H1 (cell line): ENCODE measurements at regions not wholly inside any gene's neighbourhood (a gene's known extent, or its start where the extent isn't known, plus 50 kb on each side); places are given as distances from the start of the nearest gene placed in this dataset.

Experiments used
- CTCF ChIA-PET: fragments of 300-600 bp; sonication (Branson Sonifier 250); formaldehyde crosslinking; loops from one replicate; lab custom pipeline; 2021; ENCODE audit not compliant: partially characterized antibody; lab: Charles Lee
- POLR2A ChIA-PET: fragments of 300-600 bp; sonication (Branson Sonifier 250); formaldehyde crosslinking; loops from one replicate; lab custom pipeline; 2021; ENCODE audit warnings: inconsistent platforms; ENCODE audit not compliant: partially characterized antibody; lab: Charles Lee
- DNase-seq, 2 experiments: peaks; one replicate each; pipeline versions ENCODE4 v3.0.0 to v3.0.0-alpha.2; 2010 to 2022; ENCODE audit warnings: low spot score in 2 of 2, low read depth in 1 of 2, mixed read lengths in 1 of 2
- FAIRE-seq: peaks from 2 replicates; lab custom pipeline; 2011; peaks lifted over from hg19 to GRCh38; lab: Jason Lieb, UNC
- H2AFZ ChIP-seq: 2 replicates; pipeline ENCODE4 v1.8.1; 2012; ENCODE audit warnings: low read length, inconsistent platforms
- H2AK5ac ChIP-seq: 2 replicates; pipeline ENCODE4 v1.6.1; 2013; ENCODE audit warnings: low read depth, low read length
- H2BK120ac ChIP-seq: replicated peaks from 2 replicates; pipeline ENCODE3; 2013; ENCODE audit warnings: low read depth, low read length, inconsistent platforms
- H2BK12ac ChIP-seq: 2 replicates; pipeline ENCODE4 v1.6.1; 2013; ENCODE audit warnings: low read depth, low read length
- H2BK15ac ChIP-seq: 2 replicates; pipeline ENCODE4 v1.6.1; 2013; ENCODE audit warnings: low read length
- H2BK20ac ChIP-seq: 2 replicates; pipeline ENCODE4 v1.6.1; 2013; ENCODE audit warnings: low read length
- H2BK5ac ChIP-seq: 2 replicates; pipeline ENCODE4 v1.6.1; 2013; ENCODE audit warnings: low read depth, low read length
- H3K14ac ChIP-seq: 2 replicates; pipeline ENCODE4 v1.6.1; 2013; ENCODE audit warnings: inconsistent platforms; ENCODE audit not compliant: insufficient read length
- H3K18ac ChIP-seq: 2 replicates; pipeline ENCODE4 v1.6.1; 2013; ENCODE audit warnings: low read length; ENCODE audit errors: extremely low read depth
- H3K23ac ChIP-seq: 2 replicates; pipeline ENCODE4 v1.6.1; 2013; ENCODE audit warnings: inconsistent platforms; ENCODE audit not compliant: insufficient read length
- H3K23me2 ChIP-seq: 2 replicates; pipeline ENCODE4 v1.6.1; 2013; ENCODE audit warnings: low read depth, low read length
- H3K27ac ChIP-seq: 2 replicates; pipeline ENCODE4 v1.6.1; 2011; ENCODE audit warnings: low read depth, low read length, inconsistent platforms
- H3K27me3 ChIP-seq, 4 experiments: replicated peaks in 1 of 4; 1 replicate in 1 of 4; 2 replicates in 3 of 4; pipeline versions ENCODE4 v1.6.1 to v1.8.1; 2011 to 2013; ENCODE audit warnings: low read length in 3 of 4, mild to moderate bottlenecking in 3 of 4, inconsistent platforms in 2 of 4, mixed read lengths in 2 of 4, moderate library complexity in 1 of 4; ENCODE audit not compliant: control insufficient read depth in 3 of 4, insufficient read depth in 3 of 4; ENCODE audit errors: extremely low read depth in 1 of 4
- H3K36me3 ChIP-seq, 4 experiments: 2 replicates each; pipeline versions ENCODE4 v1.6.1 to v1.8.1; 2011 to 2013; ENCODE audit warnings: mild to moderate bottlenecking in 4 of 4, low read length in 3 of 4, moderate library complexity in 2 of 4, control low read depth in 1 of 4, inconsistent platforms in 1 of 4; ENCODE audit not compliant: insufficient read depth in 4 of 4, control insufficient read depth in 2 of 4
- H3K4ac ChIP-seq: replicated peaks from 2 replicates; pipeline ENCODE3; 2013; ENCODE audit warnings: low read length, low read depth, mixed read lengths, inconsistent platforms; ENCODE audit not compliant: insufficient read length
- H3K4me1 ChIP-seq, 4 experiments: replicated peaks in 1 of 4; 1 replicate in 1 of 4; 2 replicates in 3 of 4; pipeline versions ENCODE4 v1.6.1 to v1.8.1; 2011 to 2013; ENCODE audit warnings: low read length in 3 of 4, inconsistent platforms in 2 of 4, mixed read lengths in 1 of 4; ENCODE audit not compliant: insufficient read depth in 4 of 4, control insufficient read depth in 3 of 4
- H3K4me2 ChIP-seq, 2 experiments: 2 replicates each; pipeline versions ENCODE4 v1.6.1 to v1.8.1; 2011 to 2013; ENCODE audit warnings: low read depth in 2 of 2, low read length in 2 of 2, control low read depth in 1 of 2, inconsistent platforms in 1 of 2, mild to moderate bottlenecking in 1 of 2; ENCODE audit not compliant: insufficient read depth in 1 of 2
- H3K4me3 ChIP-seq, 4 experiments: fragments of 200-600, 300-600 bp in 1 of 4; sonication (generic), shearing (Covaris generic), sonication (Bioruptor Twin) in 1 of 4; 2 replicates each; pipeline versions ENCODE4 v1.5.1 to v1.8.1; 2011 to 2016; ENCODE audit warnings: low read length in 4 of 4, low read depth in 3 of 4, control low read depth in 2 of 4, inconsistent platforms in 2 of 4, mild to moderate bottlenecking in 2 of 4, mixed read lengths in 1 of 4, moderate library complexity in 1 of 4; ENCODE audit not compliant: insufficient read depth in 2 of 4; ENCODE audit errors: extremely low read depth in 1 of 4
- H3K56ac ChIP-seq: replicated peaks from 2 replicates; pipeline ENCODE3; 2013; ENCODE audit warnings: low read depth, mild to moderate bottlenecking, mixed read lengths, low read length, inconsistent platforms; ENCODE audit not compliant: insufficient read length
- H3K79me1 ChIP-seq: 2 replicates; pipeline ENCODE4 v1.6.1; 2013; ENCODE audit warnings: low read depth, low read length, control low read depth
- H3K79me2 ChIP-seq, 2 experiments: 2 replicates each; pipeline versions ENCODE4 v1.6.1 to v1.8.1; 2012 to 2013; ENCODE audit warnings: low read length in 2 of 2, mild to moderate bottlenecking in 2 of 2, inconsistent platforms in 1 of 2; ENCODE audit not compliant: insufficient read depth in 2 of 2, control insufficient read depth in 1 of 2
- H3K9ac ChIP-seq, 4 experiments: replicated peaks in 1 of 4; 1 replicate in 1 of 4; 2 replicates in 3 of 4; pipeline versions ENCODE4 v1.6.1 to v1.8.1; 2011 to 2013; ENCODE audit warnings: low read depth in 3 of 4, low read length in 3 of 4, control low read depth in 2 of 4, mild to moderate bottlenecking in 2 of 4, moderate library complexity in 2 of 4, inconsistent platforms in 1 of 4; ENCODE audit errors: extremely low read depth in 1 of 4
- H3K9me3 ChIP-seq, 2 experiments: 2 replicates each; pipeline versions ENCODE4 v1.6.1 to v1.8.1; 2012 to 2013; ENCODE audit warnings: mild to moderate bottlenecking in 2 of 2, moderate library complexity in 2 of 2, control low read depth in 1 of 2, inconsistent platforms in 1 of 2, low read depth in 1 of 2, low read length in 1 of 2, mixed read lengths in 1 of 2; ENCODE audit not compliant: insufficient read depth in 2 of 2
- H4K20me1 ChIP-seq, 2 experiments: replicated peaks in 1 of 2; 2 replicates each; pipeline versions ENCODE3 to v1.8.1; 2011 to 2013; ENCODE audit warnings: inconsistent platforms in 2 of 2, low read length in 2 of 2, mild to moderate bottlenecking in 1 of 2; ENCODE audit not compliant: insufficient read depth in 2 of 2, control insufficient read depth in 1 of 2
- H4K5ac ChIP-seq: 2 replicates; pipeline ENCODE4 v1.6.1; 2013; ENCODE audit warnings: low read length, low read depth, mixed read lengths, inconsistent platforms; ENCODE audit not compliant: insufficient read length
- H4K8ac ChIP-seq: 2 replicates; pipeline ENCODE4 v1.8.0; 2013; ENCODE audit warnings: mild to moderate bottlenecking, moderate library complexity, low read length, inconsistent platforms; ENCODE audit not compliant: insufficient read depth; ENCODE audit errors: extremely low read depth
- H4K91ac ChIP-seq: replicated peaks from 2 replicates; pipeline ENCODE3; 2013; ENCODE audit warnings: low read length, mixed read lengths, inconsistent platforms; ENCODE audit not compliant: insufficient read length
- BCL11A ChIP-seq, 2 experiments: IDR thresholded peaks; one replicate each; pipeline ENCODE4 v1.6.1; 2011; ENCODE audit warnings: low read depth in 2 of 2, low read length in 2 of 2, mild to moderate bottlenecking in 2 of 2
- CBX5 ChIP-seq: fragments of 300-800, 300-1000 bp; sonication (generic); IDR thresholded peaks from 2 replicates; pipeline ENCODE4 v1.7.1; 2016; ENCODE audit warnings: antibody characterized with exemption, low read length, low read depth
- CEBPB ChIP-seq: IDR thresholded peaks from 2 replicates; pipeline ENCODE4 v1.6.1; 2012; ENCODE audit warnings: low read depth, low read length
- CTBP2 ChIP-seq: IDR thresholded peaks from 2 replicates; pipeline ENCODE4 v1.7.0; 2011; ENCODE audit warnings: borderline replicate concordance, mild to moderate bottlenecking, moderate library complexity, mixed read lengths, low read length; ENCODE audit not compliant: insufficient read depth, insufficient read length
- EGR1 ChIP-seq: IDR thresholded peaks from 2 replicates; pipeline ENCODE4 v1.6.1; 2011; ENCODE audit warnings: low read depth, low read length, borderline replicate concordance
- JUND ChIP-seq: IDR thresholded peaks from 2 replicates; pipeline ENCODE4 v1.6.1; 2011; ENCODE audit warnings: mild to moderate bottlenecking, improper control_type of control experiment, low read length
- SP2 ChIP-seq: IDR thresholded peaks from 2 replicates; pipeline ENCODE4 v1.6.1; 2012; ENCODE audit warnings: mild to moderate bottlenecking, low read length, inconsistent platforms
- SP4 ChIP-seq: IDR thresholded peaks from 2 replicates; pipeline ENCODE4 v1.6.1; 2012; ENCODE audit warnings: low read length, inconsistent platforms
- YY1 ChIP-seq: IDR thresholded peaks from 2 replicates; pipeline ENCODE4 v1.6.1; 2011; ENCODE audit warnings: low read depth, mild to moderate bottlenecking, low read length
- WGBS, 2 experiments: shearing (Covaris generic) in 1 of 2; methylation state at CpG; one replicate each; pipeline versions ENCODE4 v1.1.6 to v1.1.7; 2013 to 2015; ENCODE audit warnings: low lambda C conversion rate in 2 of 2, mixed read lengths in 2 of 2, inconsistent platforms in 1 of 2, low coverage in 1 of 2, missing lambda C conversion rate in 1 of 2; ENCODE audit not compliant: insufficient replicate concordance in 2 of 2, insufficient coverage in 1 of 2, insufficient read length in 1 of 2; ENCODE audit errors: extremely low coverage in 1 of 2, missing lambda C conversion rate in 1 of 2; 5-methylcytosine and 5-hydroxymethylcytosine counted together
- TF ChIP-seq, protein P1 (sequence below): IDR thresholded peaks from 2 replicates; pipeline ENCODE4 v1.6.1; 2011; ENCODE audit warnings: low read depth, mild to moderate bottlenecking, low read length; ENCODE audit not compliant: insufficient read depth
- TF ChIP-seq, protein P2 (sequence below), 3 experiments: IDR thresholded peaks; 1 replicate in 2 of 3; 2 replicates in 1 of 3; pipeline versions ENCODE4 v1.5.1 to v1.6.1; 2011; ENCODE audit warnings: low read length in 3 of 3, mild to moderate bottlenecking in 3 of 3, inconsistent platforms in 2 of 3, low read depth in 1 of 3, moderate library complexity in 1 of 3; ENCODE audit not compliant: insufficient read depth in 1 of 3; ENCODE audit errors: control extremely low read depth in 1 of 3

DNA sequence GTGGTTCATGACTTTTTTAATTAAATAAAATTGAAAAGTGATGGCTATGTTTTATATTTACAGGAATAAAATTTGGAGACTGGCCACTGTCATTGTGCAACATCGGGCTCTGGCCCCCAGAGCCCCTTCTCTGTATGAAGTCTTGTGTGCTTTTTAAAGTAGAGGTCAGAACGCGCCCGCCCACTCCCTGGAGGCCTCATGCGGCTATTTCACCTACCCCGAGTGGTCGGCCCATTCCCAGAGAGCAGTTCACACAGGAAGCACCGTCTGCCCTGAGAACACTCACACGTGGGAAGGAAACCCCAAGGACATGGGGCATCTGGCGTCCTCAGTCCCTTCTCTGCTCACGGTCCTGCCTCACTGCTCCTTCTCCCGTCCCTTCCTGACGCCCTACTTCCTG lies 296.9 kb upstream of the SALL3 start:
- Histone ChIP-seq H3K4ac (no peak overlapping the region), H3K56ac (no peak overlapping the region), H2AK5ac (no peak overlapping the region), H4K91ac (peak overlapping the region; percentile 48), H3K36me3 (no peaks in the 10 kb centered on the region), H3K4me2 (no peak overlapping the region), H3K9me3 (no peaks in the 10 kb centered on the region), H4K20me1 (no peaks in the 10 kb centered on the region), H2AFZ (peak overlapping the region; percentile 81; the same call in 1 of the 2 replicates), H2BK120ac (no peak overlapping the region), H4K8ac (no peak overlapping the region), H3K79me1 (no peaks in the 10 kb centered on the region), H3K18ac (no peak overlapping the region), H3K79me2 (no peaks in the 10 kb centered on the region), H2BK15ac (no peak overlapping the region), H4K5ac (no peak overlapping the region), H3K9ac (no peak overlapping the region), H3K14ac (no peak overlapping the region), H2BK5ac (no peak overlapping the region), H2BK20ac (no peak overlapping the region), H2BK12ac (no peak overlapping the region), H3K23me2 (no peaks in the 10 kb centered on the region), H3K27ac (no peak overlapping the region), H3K23ac (no peak overlapping the region), H3K4me3 (no peak overlapping the region), H3K4me1 (no peaks in the 10 kb centered on the region; a peak in 1 of 7 replicates), H3K27me3 (no peaks in the 10 kb centered on the region)
- ChIA-PET CTCF (interaction anchor here (1.6 kb wide), 1 partner anchor 193 kb away, joined by 3 read pairs; no protein-coding TSS in a partner anchor), POLR2A (no interaction called here)
- WGBS, 2 experiments = 92% methylated on average over 11 of the region's 13 CpGs; no CpG with 5 or more reads in 1 of the 2 experiments
- DNase-seq (no peak), FAIRE-seq (no peak)
- TF ChIP-seq CTBP2 (no peak), SP2 (no peak), CEBPB (no peak), EGR1 (no peak), SP4 (no peak), YY1 (no peak), BCL11A (IDR thresholded peaks at IDR 0.05; ENCODE audit: low read depth in 2 of 2, low read length in 2 of 2) (no peak), JUND (no peak), CBX5 (no peak)
- TF ChIP-seq, protein P1, sequence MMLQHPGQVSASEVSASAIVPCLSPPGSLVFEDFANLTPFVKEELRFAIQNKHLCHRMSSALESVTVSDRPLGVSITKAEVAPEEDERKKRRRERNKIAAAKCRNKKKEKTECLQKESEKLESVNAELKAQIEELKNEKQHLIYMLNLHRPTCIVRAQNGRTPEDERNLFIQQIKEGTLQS = no peak
- TF ChIP-seq, protein P2, sequence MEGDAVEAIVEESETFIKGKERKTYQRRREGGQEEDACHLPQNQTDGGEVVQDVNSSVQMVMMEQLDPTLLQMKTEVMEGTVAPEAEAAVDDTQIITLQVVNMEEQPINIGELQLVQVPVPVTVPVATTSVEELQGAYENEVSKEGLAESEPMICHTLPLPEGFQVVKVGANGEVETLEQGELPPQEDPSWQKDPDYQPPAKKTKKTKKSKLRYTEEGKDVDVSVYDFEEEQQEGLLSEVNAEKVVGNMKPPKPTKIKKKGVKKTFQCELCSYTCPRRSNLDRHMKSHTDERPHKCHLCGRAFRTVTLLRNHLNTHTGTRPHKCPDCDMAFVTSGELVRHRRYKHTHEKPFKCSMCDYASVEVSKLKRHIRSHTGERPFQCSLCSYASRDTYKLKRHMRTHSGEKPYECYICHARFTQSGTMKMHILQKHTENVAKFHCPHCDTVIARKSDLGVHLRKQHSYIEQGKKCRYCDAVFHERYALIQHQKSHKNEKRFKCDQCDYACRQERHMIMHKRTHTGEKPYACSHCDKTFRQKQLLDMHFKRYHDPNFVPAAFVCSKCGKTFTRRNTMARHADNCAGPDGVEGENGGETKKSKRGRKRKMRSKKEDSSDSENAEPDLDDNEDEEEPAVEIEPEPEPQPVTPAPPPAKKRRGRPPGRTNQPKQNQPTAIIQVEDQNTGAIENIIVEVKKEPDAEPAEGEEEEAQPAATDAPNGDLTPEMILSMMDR (IDR thresholded peaks at IDR 0.05; ENCODE audit: control extremely low read depth in 1 of 3, insufficient read depth in 1 of 3, low read depth in 1 of 3, low read length in 3 of 3) = no peak
